ENCODE measurements at regions not wholly inside any gene's neighbourhood (a gene's known extent, or its start where the extent isn't known, plus 50 kb on each side); places are given as distances from the start of the nearest gene placed in this dataset.

- TF ChIP-seq CTCF (optimal IDR thresholded peaks at IDR 0.05 in 1 of 3, IDR thresholded peaks at IDR 0.05 in 1 of 3, conservative IDR thresholded peaks at IDR 0.05 in 1 of 3; ENCODE audit: extremely low read depth in 1 of 3, insufficient read depth in 2 of 3, low read length in 3 of 3), result no peak
- TF ChIP-seq EZH2 (IDR thresholded peaks at IDR 0.05; ENCODE audit: low read length), result no peak
These were observed 122.1 kb upstream of the GUCY1A1 start for GRCh38 chr4:155544547-155544946.
